ENCODE measurements at regions not wholly inside any gene's neighbourhood (a gene's known extent, or its start where the extent isn't known, plus 50 kb on each side); places are given as distances from the start of the nearest gene placed in this dataset.
"Not testable (repeated sequence)": the region's sequence is repeated elsewhere in the genome, so short reads cannot be mapped to it uniquely, and the experiment has no call there.

DNA sequence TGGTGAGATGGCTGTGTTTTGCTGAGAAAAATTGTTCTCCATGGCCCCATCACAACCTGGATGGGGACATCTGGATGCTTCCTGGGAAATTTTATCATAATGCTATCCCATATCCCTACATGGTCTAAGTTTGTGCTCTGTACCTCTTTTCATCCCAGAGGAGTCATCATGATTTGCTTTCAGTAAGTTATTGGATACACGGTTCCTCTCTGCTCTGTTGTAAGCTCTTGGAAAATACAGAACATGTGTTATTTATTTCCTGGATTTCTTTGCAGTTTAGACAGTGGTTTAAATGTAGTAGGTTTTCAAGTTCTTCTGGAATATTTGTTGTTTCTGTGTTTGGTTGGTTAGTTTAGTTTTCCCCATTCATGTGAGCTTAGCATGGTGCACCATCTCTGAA is 129.2 kb upstream of the ECI2 start:
- POLR2A ChIA-PET = no interaction called here
- TF ChIP-seq BHLHE40 (IDR thresholded peaks at IDR 0.05; ENCODE audit: borderline replicate concordance) = no peak
- no peak for TF ChIP-seq ARNT (IDR thresholded peaks at IDR 0.05)
- TF ChIP-seq FOXA1 (IDR thresholded peaks at IDR 0.05) = no peak
- no peak for TF ChIP-seq FOXK2 (IDR thresholded peaks at IDR 0.05)
- TF ChIP-seq, protein P1, sequence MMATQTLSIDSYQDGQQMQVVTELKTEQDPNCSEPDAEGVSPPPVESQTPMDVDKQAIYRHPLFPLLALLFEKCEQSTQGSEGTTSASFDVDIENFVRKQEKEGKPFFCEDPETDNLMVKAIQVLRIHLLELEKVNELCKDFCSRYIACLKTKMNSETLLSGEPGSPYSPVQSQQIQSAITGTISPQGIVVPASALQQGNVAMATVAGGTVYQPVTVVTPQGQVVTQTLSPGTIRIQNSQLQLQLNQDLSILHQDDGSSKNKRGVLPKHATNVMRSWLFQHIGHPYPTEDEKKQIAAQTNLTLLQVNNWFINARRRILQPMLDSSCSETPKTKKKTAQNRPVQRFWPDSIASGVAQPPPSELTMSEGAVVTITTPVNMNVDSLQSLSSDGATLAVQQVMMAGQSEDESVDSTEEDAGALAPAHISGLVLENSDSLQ (IDR thresholded peaks at IDR 0.05) = no peak
- no peak for TF ChIP-seq ELF4 (IDR thresholded peaks at IDR 0.05)
- TF ChIP-seq L3MBTL2 (conservative IDR thresholded peaks at IDR 0.05) = no peak
- no peak for TF ChIP-seq SUZ12 (IDR thresholded peaks at IDR 0.05)
- no peak for DNase-seq (ENCODE audit: extremely low spot score)
- CTCF ChIA-PET = interaction anchor here (1.5 kb wide), 1 partner anchor 11 kb away, joined by 5 read pairs; no protein-coding TSS in a partner anchor

DNA sequence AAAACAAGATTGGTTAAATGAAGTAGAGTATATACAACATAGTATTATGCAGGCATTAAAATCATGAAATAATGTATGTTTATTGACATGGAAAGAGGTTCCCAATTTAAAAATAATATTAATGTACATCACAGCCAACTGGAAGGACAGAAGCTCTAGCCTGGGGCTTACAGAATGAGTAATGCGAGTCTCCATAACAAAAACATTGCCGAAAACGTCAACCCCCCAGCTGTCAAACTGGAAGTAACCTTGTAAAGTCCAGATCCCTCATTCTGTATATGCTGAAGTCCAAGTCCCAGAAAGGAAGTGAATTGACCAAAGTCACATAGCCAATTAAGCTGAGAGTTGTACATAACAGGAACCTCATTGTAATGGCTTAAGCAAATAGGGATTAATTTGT is 128.7 kb upstream of the ECI2 start:
- TF ChIP-seq ELF4 (IDR thresholded peaks at IDR 0.05) (no peak), FOXK2 (IDR thresholded peaks at IDR 0.05) (no peak), TARDBP (IDR thresholded peaks at IDR 0.05) (no peak), LEF1 (IDR thresholded peaks at IDR 0.05; ENCODE audit: borderline replicate concordance) (no peak), FOXM1 (IDR thresholded peaks at IDR 0.05; ENCODE audit: borderline replicate concordance) (no peak), L3MBTL2 (conservative IDR thresholded peaks at IDR 0.05) (no peak), ZNF384 (IDR thresholded peaks at IDR 0.05) (no peak), BHLHE40 (IDR thresholded peaks at IDR 0.05; ENCODE audit: borderline replicate concordance) (no peak), NFRKB (IDR thresholded peaks at IDR 0.05) (no peak)
- DNase-seq (ENCODE audit: extremely low spot score) = no peak
- ChIA-PET POLR2A (no interaction called here), CTCF (interaction anchor here (1.5 kb wide), 1 partner anchor 10 kb away, joined by 5 read pairs; no protein-coding TSS in a partner anchor)

DNA sequence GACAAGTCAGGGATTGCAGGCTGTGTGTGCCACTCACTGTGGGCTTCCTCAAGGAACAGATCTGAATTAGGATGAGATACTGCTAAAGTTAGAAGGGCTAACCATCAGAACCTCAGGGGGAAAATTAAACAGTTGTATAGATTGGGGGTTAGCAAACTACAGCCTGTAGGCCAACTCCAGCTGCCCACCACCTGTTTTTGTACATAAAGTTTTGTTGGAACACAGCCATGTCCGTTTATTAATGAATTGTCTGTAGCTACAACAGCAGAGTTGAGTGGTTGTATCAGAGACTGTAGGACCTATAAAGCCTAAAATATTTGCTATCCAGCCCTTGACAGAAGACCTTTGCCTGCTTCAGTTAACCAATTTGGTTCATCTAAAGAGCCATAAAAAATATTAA is 127.2 kb upstream of the ECI2 start:
- POLR2A ChIA-PET = no interaction called here
- CTCF ChIA-PET = no interaction called here
- TF ChIP-seq FOXK2 (IDR thresholded peaks at IDR 0.05) (no peak), TARDBP (IDR thresholded peaks at IDR 0.05) (no peak), LEF1 (IDR thresholded peaks at IDR 0.05; ENCODE audit: borderline replicate concordance) (no peak), SP1 (IDR thresholded peaks at IDR 0.05) (no peak), FOXM1 (IDR thresholded peaks at IDR 0.05; ENCODE audit: borderline replicate concordance) (no peak), CTBP1 (IDR thresholded peaks at IDR 0.05; ENCODE audit: borderline replicate concordance) (no peak), FOXA1 (IDR thresholded peaks at IDR 0.05) (no peak), BHLHE40 (IDR thresholded peaks at IDR 0.05; ENCODE audit: borderline replicate concordance) (no peak)
- TF ChIP-seq, protein P1 (IDR thresholded peaks at IDR 0.05) = no peak
- DNase-seq (ENCODE audit: extremely low spot score) = no peak

DNA sequence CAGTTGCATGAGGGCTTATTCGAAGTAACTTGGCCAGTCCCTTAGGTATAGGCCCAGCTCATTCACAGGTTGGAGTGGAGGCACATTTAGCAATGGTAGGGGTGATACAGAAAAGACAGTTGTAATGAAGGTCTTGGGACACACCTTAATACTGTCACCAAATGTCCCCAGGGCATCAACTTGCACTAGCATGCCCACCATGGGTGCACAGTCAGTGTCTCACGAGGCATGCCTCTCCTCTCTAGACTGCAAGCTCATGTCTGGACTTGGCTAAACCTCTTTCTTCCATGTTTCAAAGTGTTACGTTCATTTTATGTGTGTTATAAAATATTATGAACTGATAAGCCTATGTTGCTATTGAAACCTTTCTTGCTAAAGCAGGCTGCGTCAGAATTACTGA is 124.0 kb upstream of the ECI2 start:
- no peak for TF ChIP-seq FOXK2 (IDR thresholded peaks at IDR 0.05)
- ChIA-PET CTCF (no interaction called here), POLR2A (no interaction called here)
- DNase-seq (ENCODE audit: extremely low spot score) = no peak

DNA sequence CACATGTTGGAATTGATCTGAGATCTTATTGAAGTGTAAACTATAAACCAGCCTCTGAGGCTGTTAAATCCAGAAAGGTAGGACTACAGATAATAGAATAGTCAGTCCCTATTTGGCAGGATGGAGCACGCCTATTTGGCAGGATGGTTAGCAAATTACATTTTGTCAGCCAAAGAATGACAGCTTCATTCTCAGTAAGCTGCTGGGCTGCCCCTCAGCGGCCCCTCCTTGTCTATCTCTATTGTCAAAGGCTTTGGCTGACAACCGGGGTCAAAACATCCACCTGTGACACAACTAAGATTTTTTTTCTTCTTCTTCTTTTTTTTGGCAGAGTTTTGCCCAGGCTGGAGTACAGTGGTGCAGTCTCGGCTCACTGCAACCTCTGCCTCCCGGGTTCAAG is 123.4 kb upstream of the ECI2 start:
- no peak for DNase-seq (ENCODE audit: extremely low spot score)
- POLR2A ChIA-PET = no interaction called here
- no peak for TF ChIP-seq NFRKB (IDR thresholded peaks at IDR 0.05)
- TF ChIP-seq, protein P1 (IDR thresholded peaks at IDR 0.05) = 0 out of 2 replicates have a peak, but pooled peaks have one; percentile 0
- TF ChIP-seq FOXK2 (IDR thresholded peaks at IDR 0.05) = no peak
- TF ChIP-seq SP1 (IDR thresholded peaks at IDR 0.05) = no peak
- no peak for TF ChIP-seq ZNF384 (IDR thresholded peaks at IDR 0.05)
- TF ChIP-seq LEF1 (IDR thresholded peaks at IDR 0.05; ENCODE audit: borderline replicate concordance) = no peak
- CTCF ChIA-PET = no interaction called here

DNA sequence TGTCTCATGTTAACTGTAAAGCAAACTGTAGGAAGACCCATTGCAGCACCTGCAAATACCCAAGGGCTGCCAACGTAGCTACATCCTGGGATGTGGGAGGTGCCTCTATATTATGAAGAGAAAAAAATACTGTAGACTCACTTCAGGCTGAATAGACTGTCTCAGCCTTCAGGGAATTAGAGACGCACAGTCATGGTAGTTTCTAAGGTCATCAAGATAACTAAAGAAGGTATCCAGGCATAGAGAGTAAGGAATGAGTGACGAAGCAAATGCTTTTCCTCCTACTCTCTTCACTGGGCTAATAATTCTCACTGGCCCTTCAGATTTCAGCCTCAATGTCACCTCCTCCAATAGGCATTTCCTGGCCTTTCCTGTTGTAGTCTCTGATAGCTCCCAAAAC is 121.6 kb upstream of the ECI2 start:
- no peak for DNase-seq (ENCODE audit: extremely low spot score)
- POLR2A ChIA-PET = no interaction called here
- TF ChIP-seq BHLHE40 (IDR thresholded peaks at IDR 0.05; ENCODE audit: borderline replicate concordance) (no peak), FOXK2 (IDR thresholded peaks at IDR 0.05) (no peak), LEF1 (IDR thresholded peaks at IDR 0.05; ENCODE audit: borderline replicate concordance) (no peak), FOXA1 (IDR thresholded peaks at IDR 0.05) (no peak)
- CTCF ChIA-PET = no interaction called here

DNA sequence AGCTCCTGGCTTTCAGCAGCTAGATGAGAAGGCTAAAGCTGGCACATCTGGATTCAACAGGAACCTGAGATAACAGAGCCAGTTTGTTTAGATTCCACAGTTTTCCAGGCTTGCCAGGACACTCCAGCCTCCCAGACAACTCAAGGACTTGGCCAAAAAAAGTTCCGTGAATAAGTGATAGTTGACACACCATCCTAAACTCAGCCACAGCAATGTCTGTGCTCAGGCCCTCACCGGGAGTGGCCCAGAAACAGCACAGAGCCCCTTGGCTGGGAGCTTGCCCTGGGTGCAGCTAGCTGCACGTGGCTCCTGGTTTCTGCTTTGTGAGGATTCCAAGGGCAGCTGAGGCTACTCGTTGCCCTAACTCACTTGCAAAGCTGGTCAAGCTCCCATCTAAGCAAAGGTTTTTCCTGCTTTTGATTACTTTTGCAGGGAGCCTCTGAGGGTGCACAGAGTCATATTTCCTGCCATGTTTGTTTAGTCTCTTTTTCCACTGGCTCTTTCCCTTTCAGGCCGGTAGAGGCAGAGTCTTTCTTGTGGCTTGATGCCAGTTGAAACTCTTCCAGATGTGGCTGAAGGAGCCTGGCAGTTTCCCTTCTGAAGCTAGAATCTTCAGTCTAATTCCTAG is 118.3 kb upstream of the ECI2 start:
- ChIA-PET POLR2A (no interaction called here), CTCF (interaction anchor here (0.6 to 1.2 kb wide), 3 partner anchors 10 to 518 kb away, joined by 3 to 5 read pairs (median 4); no protein-coding TSS in a partner anchor)
- DNase-seq (ENCODE audit: extremely low spot score) = peak; percentile 57
- TF ChIP-seq ZNF384 (IDR thresholded peaks at IDR 0.05) = no peak
- no peak for TF ChIP-seq CTBP1 (IDR thresholded peaks at IDR 0.05; ENCODE audit: borderline replicate concordance)
- TF ChIP-seq ARNT (IDR thresholded peaks at IDR 0.05) = no peak
- no peak for TF ChIP-seq TARDBP (IDR thresholded peaks at IDR 0.05)
- TF ChIP-seq L3MBTL2 (conservative IDR thresholded peaks at IDR 0.05) = no peak
- TF ChIP-seq, protein P1 (IDR thresholded peaks at IDR 0.05) = no peak
- no peak for TF ChIP-seq SP1 (IDR thresholded peaks at IDR 0.05)
- no peak for TF ChIP-seq FOXK2 (IDR thresholded peaks at IDR 0.05)

DNA sequence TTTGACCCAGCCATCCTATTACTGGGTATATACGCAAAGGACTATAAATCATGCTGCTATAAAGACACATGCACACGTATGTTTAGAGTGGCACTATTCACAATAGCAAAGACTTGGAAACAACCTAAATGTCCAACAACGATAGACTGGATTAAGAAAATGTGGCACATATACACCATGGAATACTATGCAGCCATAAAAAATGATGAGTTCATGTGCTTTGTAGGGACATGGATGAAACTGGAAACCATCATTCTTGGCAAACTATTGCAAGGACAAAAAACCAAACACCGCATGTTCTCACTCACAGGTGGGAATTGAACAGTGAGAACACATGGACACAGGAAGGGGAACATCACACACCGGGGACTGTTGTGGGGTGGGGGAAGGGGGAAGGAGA is 117.1 kb upstream of the ECI2 start:
- DNase-seq (ENCODE audit: extremely low spot score); CTCF ChIA-PET; POLR2A ChIA-PET: not testable (repeated sequence)

Measured in HEK293T (cell line).